Stimulated activated CD4-positive, alpha-beta T cell treated with anti-CD3 and anti-CD28 coated beads, TNF-alpha, amount 100 ng/mL, for 48 hours (primary cell): ENCODE measurements at regions not wholly inside any gene's neighbourhood (a gene's known extent, or its start where the extent isn't known, plus 50 kb on each side); places are given as distances from the start of the nearest gene placed in this dataset.

Experiments
- DNase-seq, 3 donors: peaks; one replicate each; pipeline ENCODE4 v3.0.0-alpha.2; 2020; ENCODE audit warnings: low read depth in 3 of 3

GRCh38 chr5:108649646-108650045 is 98.1 kb upstream of the FER start:
- no peak for DNase-seq

GRCh38 chr5:108649106-108649505 is 98.6 kb upstream of the FER start:
- no peak for DNase-seq

DNA sequence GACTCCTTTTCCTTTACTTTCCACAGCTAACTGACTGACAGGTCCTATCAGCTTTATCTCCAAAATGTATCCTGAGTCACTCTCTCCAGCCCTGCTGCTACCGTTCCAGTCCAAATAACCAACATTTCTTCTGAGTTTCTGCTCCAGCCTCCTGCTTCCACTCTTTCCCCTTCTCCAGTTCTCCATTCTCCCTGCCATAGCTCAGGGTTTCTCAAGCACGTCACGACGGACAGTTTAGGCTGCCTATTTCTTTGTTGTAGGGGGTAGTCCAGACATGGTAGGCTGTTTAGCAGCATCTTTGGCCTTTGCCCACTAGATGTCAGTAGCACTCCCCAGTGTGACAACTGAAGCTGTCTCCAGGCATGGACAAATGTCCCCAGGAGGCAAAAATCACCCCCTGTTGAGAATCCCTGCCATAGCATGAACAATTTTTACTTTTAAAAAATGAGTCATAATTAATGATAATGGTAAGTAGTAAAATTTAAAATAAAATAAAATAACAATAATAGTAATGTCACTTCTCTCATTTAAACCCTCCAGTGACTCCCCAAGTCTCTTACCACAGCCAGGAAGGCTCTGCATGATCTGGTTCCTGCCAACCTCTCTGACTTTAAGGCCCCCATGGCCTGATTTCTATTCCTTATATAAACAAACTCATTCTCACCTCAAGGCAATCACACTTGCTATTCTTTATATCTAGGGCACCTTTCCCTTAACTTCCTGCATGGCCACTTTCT is 105.4 kb upstream of the FER start:
- peak; percentile 18 to 33 (median 32) for DNase-seq

DNA sequence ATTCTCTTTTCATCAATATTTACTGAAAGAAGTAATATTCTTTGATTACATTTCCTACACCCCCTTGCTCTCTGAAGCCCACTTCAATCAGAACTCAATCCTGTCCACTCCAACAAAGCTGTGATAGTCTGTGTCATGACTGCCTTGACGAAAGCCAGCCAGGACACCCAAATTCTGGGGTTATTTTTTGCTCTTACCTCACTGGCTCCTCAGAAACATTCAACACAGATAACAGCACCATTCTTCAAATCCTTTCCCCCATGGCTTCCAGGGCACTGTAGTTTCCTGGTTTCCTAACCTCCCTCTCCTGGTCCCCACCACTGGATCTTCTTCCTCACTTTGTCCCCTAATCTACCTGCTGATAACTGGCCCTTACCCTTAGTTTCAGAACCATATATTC is 106.1 kb upstream of the FER start:
- DNase-seq, result no peak

GRCh38 chr5:108639366-108639765 is 108.3 kb upstream of the FER start:
- no peak for DNase-seq

GRCh38 chr5:108638021-108638420 is 109.7 kb upstream of the FER start:
- DNase-seq, result no peak

- no peak for DNase-seq
Measured at GRCh38 chr5:108637134-108637533, 110.6 kb upstream of the FER start.

DNA sequence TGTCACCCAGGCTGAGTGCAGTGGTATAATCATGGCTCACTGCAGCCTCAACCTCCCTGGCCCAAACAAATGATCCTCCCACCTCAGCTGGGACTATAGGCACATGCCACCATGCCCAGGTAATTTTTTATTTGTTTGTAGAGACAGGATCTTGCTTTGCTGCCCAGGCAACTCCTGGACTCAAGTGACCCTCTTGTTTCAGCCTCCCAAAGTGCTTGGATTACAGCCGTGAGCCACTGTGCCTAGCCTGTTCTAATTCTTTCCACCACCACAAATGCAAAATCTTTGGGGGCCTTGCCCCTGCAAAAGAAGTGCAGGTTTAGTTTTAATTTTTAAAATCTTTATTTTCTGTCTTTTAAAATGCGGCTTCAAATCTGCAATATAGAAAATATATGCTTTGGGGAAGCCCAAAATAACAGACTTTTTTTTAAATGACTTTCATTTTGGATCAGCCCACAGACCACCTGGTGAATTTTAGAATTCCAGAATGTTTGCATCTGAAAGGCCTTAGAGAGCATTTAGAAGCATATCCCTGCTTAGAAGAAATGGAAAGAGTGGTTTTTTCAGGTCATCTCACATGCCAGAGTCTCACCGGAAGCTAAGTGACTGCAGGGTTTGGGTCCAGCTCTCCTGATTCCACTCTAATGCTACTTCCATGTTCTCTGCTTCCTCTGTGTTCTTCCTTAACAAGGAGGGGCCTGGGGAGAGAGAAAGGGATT is 111.4 kb upstream of the FER start:
- no peak for DNase-seq

GRCh38 chr5:108634617-108635288 is 112.9 kb upstream of the FER start:
- DNase-seq, result no peak

DNA sequence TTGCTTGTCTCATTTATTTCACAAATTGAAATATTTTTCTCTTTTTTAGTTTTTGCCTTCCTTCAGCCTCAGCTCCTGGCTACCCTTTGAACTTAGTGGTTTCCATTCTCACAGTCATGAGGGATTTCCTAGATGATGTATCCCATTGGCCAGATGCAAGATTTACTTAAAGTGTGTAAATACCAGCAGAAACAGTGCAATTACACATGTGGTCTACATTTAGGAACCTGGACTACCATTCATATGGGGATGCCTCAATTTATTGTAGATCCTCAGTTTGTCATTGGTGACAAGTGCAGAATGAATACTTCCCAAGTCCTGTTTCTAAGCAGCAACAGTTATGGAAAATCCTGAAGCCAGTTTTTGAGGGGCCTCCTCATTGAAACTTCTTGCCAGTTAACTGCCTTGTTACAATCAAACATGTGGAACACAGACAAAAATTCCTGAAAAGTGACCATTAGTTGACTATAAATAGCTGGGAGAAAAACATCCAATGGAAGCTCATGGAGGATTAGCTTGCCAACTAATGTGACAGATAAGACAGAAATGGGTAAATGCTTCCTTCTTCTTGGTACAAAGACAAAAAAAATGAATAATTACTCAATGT is 113.6 kb upstream of the FER start:
- DNase-seq, result no peak

DNA sequence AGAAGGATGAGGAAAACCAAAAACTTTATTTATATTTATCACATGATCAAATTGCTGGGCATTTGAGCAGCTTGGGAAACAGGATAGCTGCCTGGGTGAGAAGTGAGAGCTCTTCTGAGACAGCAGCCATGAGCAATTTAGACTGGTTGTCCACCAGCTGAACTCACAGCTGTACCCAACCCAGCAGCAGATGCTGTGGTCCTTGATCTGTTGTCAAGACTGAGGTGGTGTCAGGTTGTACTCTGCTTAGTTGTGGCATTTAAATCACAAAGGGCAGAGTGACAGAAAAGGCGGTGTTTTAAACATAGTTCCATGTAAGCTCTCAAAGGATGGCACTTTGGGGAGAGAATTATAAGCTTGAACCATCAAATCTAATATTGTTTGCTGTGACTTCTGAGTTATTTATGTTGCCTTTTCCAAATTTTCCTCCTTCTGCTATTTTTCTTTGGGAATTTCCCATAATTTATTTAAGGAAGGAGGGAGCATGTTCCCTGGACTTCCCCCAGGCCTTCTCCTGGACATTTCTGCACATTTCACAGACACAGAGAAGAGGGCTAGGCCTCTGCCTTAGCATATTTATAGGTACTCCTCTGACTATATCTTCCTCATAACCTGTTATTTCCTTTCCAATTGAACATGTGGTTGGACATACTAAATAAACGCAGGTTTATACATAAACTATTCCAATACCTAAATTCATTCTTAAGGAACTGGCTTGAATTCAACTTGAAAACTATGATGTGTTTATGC is 117.7 kb upstream of the FER start:
- DNase-seq, result no peak

- DNase-seq, result no peak
Measured at GRCh38 chr5:108625654-108626053, 122.0 kb upstream of the FER start.

- no peak for DNase-seq
Measured at GRCh38 chr5:108623826-108624225, 123.9 kb upstream of the FER start.

DNA sequence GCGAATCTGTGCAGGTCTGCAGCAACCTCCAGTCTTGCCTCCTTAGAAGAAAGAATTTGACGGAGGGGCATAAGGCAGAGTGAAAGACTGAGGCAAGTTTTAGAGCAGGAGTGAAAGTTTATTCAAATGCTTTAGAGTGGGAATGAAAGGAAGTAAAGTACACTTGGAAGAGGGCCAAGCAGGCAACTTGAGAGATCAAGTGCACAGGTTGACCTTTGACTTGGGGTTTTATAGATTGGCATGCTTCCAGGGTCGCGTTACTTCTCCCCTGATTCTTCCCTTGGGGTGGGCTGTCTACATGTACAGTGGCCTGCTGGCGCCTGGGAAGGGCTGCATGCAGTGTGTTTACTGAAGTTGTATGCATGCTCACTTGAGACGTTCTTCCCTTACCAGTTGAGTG is 127.2 kb upstream of the FER start:
- DNase-seq, result no peak

DNA sequence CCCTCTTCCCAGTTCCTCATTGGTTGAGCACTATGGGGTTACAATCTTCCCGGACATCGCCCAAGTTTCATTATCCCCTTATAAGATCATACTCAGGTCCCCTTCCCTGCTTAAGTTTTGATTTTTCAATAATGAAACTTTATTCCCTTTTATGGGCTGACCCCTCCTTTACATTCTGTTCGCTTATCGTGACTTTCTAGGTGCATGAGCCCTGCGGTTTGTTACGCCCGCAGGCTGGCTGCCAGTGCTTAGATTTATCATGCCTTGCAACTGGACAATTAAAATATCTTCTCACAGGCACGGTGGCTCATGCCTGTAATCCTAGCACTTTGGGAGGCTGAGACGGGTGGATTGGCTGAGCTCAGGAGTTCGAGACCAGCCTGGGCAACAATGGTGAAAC is 127.9 kb upstream of the FER start:
- no peak for DNase-seq

DNA sequence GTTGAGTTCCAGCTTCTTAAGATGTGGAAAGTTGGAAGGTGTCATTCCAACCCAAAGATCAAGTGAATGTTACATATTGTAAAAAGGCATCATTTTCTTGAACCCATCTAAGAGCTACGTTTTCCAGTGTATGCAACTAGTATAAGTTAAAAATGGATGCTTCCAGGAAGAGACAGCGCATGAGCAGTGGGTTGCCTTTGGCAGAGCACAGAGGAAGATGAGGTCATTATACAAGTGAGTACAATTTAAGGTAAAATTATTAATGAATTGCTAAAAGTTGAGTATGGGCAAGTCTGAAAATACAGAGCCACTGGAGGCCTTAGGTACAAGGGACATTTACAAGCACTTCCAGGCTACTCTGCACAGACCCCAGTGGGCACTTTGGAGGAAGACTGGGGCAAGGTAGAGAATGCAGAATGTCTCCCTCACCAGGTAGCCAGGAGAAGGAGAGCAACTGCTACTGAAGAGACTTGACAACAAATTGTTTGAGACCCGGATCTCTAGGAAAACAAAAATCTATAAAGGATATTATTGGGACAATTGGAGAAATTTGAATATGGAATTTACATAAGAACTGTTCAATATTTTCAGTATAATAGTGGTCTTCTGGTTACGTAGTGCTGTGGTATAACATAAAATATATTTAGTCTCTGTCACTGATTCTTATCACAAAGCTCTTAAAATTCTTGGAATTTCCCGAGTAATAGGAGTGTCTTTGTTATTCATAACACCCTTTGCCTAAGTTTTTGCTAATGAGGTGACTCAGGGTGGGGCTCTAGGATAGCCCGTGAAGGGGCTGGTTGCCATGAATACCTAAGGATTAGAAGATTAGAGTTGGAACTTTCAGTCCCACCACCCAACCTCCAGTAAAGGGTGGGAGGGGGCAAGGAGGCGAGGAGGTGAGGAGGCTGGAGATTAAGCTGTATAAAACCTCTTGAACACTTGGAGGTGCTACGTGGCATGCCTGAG is 129.9 kb upstream of the FER start:
- DNase-seq, result no peak

GRCh38 chr5:108615216-108615615 is 132.5 kb upstream of the FER start:
- DNase-seq, result no peak

DNA sequence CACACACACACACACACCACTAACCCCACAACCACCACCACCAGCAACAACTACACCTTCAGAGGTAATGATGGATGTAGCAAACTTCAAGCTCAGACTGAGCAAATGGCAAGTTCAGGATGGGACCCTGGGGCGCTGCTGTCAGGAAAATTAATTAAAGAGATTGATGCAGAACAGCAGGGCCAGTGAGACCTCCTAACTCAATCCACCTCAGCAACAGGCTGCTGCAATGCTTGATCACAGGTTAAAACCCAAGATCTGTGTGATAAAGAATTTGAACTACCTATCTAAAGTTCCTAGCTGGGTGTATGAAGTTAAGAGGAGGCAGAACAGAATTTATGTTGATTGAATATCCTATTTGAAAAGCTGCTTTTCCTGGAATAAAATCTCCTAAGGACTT is 140.3 kb upstream of the FER start:
- DNase-seq, result no peak

- DNase-seq, result no peak
Measured at GRCh38 chr5:108606185-108606584, 141.5 kb upstream of the FER start.

GRCh38 chr5:108602830-108603229 is 144.9 kb upstream of the FER start:
- DNase-seq, result no peak

DNA sequence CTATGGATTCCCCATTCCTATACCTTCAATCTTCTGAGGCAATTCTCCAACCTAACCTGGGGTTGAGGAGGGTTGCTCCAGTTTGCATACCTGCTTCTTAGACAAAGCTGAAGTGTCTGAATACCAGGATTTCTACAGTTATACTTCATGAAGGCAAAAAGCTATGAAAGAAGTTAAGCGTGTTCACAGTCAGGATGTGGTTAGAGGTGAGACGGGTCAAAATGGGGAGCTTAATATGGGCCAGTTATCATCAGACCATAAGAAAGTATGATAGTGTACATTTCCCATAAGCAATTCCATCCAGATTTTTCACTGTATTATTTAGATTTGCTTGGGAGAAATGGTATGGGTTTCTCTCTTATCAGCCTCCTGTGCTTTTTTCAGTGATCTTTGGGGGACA is 156.9 kb upstream of the FER start:
- no peak for DNase-seq
